GM13977 (cell line): ENCODE measurements at regions not wholly inside any gene's neighbourhood (a gene's known extent, or its start where the extent isn't known, plus 50 kb on each side); places are given as distances from the start of the nearest gene placed in this dataset.

Source experiments
- DNase-seq: peaks from one replicate; pipeline ENCODE4 v3.0.0; 2012; ENCODE audit warnings: low spot score
- in situ Hi-C: fragments of 300-500 bp; cut with MboI; formaldehyde crosslinking; loops from one replicate; pipeline ENCODE4 v1.12.0; 2022; ENCODE audit warnings: low sequenced_read_pairs, low pct_unique_long_range_greater_than_20kb, mixed read lengths, inconsistent platforms; ENCODE audit not compliant: unreplicated experiment
- TF ChIP-seq, protein P1 (sequence below): IDR thresholded peaks from 2 replicates; pipeline ENCODE4 v1.5.1; 2012; ENCODE audit warnings: mild to moderate bottlenecking, control low read depth; ENCODE audit not compliant: insufficient read depth; ENCODE audit errors: extremely low read depth, missing control alignments

DNA sequence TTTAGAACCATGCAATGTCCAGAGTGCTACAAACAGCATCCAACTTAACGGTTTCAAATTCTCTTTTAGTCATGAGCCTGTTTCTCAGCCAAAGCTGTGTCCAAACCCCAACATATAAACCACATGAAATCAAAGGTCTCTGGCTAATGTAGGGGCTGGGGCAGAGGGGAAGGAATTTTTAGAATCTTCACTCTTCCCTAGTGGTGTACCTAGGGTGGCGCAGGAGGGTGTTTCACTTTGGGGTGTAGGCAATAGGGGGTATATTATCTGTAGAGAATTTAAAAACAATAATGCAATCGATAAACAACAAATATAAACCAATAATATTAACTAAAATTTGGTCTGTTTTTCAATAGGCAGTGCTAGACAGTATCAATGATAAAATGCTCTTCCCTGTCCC is 132.1 kb upstream of the BRINP1 start:
- DNase-seq: no peak
- TF ChIP-seq, protein P1, sequence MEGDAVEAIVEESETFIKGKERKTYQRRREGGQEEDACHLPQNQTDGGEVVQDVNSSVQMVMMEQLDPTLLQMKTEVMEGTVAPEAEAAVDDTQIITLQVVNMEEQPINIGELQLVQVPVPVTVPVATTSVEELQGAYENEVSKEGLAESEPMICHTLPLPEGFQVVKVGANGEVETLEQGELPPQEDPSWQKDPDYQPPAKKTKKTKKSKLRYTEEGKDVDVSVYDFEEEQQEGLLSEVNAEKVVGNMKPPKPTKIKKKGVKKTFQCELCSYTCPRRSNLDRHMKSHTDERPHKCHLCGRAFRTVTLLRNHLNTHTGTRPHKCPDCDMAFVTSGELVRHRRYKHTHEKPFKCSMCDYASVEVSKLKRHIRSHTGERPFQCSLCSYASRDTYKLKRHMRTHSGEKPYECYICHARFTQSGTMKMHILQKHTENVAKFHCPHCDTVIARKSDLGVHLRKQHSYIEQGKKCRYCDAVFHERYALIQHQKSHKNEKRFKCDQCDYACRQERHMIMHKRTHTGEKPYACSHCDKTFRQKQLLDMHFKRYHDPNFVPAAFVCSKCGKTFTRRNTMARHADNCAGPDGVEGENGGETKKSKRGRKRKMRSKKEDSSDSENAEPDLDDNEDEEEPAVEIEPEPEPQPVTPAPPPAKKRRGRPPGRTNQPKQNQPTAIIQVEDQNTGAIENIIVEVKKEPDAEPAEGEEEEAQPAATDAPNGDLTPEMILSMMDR: no peak
- in situ Hi-C loops: no loop called here

DNA sequence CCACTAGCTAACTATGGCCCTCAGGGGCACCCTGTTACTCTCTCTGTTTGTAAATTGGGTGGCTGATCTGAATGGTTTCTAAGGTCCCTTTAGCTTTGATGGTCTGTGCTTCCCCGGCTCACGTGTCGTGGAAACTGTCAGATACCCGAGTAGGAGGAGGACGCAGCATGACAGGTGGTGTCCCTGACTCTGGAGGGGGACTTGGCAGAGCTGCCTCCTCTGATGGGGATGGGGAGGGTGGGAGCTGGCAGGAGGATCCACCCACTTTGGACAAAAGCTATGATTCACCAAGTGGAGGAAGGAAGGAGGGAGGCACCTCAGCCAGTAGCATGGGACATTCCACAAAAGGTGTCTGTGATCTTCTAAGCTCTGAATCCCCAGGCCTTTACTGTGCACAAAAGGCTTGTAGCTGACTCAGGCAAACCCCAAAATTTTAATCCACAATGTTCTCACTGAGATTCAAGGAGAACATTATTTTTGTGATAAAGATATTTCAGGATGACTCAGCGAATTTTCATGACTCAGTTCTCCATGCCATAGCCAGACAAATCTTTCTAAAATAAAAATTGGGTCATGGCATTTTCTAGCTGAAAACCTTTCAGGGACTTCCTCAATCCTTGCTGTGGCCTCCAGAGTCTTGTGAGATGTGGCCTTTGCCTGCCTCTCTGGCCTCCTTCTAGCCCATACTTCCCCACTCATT is 131.0 kb upstream of the BRINP1 start:
- TF ChIP-seq, protein P1: no peak
- in situ Hi-C loops: no loop called here
- no peak for DNase-seq

DNA sequence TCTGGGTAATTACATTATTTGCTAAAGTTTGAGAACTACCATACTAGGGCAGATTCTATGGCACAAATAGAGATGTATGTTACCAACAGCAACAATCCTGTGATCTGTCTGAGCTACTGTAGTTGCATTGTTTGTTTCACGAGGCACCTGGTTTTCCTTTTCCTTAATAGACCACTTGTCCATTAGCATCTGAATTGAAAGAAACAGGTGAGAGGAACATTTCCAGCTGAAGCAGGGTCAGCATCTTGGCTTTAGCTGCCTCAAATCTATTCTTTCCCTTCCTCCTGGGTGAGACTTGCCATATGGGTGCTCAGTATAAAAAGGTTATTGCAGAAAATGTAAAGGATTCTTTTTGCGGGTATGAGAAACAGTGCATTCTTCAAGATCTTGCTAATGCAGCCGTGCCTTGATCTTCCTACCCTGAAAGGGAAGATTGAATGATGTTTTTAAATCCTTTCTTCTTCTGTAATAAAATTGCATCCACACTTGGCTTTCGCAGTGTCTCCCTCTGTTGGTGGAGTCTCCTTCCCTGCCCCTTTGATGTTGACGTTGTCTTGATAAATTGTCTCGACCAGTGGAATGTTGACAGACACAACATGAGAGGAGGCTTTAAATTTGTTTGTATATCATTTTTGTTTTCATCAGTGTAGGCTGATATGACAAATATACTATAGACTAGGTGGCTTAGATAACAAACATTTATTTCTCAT is 118.0 kb upstream of the BRINP1 start:
- DNase-seq: no peak
- in situ Hi-C loops: no loop called here
- TF ChIP-seq, protein P1: no peak

DNA sequence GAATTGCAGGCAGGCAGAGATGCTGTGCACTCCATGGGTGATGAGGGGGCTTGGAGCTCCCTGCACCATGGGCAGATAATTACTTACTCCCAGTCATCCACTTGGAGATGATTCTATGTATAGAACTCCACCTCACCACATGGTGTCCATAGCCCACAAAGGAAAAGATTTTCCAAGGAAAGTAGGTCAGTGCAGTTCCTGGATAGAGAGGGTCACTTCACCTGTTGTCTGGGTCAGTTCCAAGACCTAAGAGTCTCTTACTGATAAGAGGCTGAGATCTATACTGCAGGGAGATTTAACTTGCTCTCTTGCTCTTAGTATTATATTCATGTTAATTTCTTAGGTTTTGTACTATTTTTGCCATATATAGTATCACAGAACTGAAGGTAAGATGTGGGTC is 113.9 kb upstream of the BRINP1 start:
- DNase-seq: no peak
- TF ChIP-seq, protein P1: no peak
- in situ Hi-C loops: no loop called here

DNA sequence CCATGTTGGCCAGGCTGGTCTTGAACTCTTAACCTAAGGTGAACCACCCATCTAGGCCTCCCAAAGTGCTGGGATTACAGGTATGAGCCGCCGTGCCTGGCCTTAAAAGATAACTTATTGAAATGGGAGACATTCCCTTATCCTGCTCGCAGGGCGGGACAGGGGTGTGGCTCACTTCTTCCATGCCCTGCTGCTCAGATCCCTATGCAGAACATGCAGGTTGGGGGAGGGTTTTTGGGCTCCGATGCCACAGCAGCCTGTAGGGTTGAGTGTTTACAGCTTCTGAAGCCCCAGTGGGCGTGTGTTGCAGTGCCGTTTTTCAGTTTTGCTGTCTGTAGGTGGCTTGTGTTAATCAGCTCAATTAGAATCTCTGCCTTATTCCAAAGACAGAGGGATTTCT is 108.0 kb upstream of the BRINP1 start:
- in situ Hi-C loops: no loop called here
- DNase-seq: no peak
- TF ChIP-seq, protein P1: no peak

DNA sequence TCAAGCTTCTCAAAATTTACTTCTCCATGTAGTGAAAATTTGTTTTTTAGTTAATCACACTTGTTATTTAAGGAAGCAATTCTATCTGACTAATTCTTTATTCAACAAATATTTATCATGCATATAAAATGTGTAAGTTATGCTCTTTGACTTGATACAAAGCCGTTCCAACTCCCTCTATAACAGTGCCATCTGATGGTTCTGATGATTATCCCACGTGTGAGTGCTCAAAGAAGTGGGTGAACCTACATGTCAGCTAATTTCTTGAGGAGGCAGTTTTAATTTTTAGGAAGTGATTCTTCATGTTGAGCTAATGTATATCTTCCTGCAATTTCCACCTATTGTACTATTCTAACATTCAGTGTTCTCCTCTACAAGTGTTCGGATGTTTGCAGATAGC is 88.8 kb upstream of the BRINP1 start:
- in situ Hi-C loops: no loop called here
- TF ChIP-seq, protein P1: no peak
- DNase-seq: no peak

DNA sequence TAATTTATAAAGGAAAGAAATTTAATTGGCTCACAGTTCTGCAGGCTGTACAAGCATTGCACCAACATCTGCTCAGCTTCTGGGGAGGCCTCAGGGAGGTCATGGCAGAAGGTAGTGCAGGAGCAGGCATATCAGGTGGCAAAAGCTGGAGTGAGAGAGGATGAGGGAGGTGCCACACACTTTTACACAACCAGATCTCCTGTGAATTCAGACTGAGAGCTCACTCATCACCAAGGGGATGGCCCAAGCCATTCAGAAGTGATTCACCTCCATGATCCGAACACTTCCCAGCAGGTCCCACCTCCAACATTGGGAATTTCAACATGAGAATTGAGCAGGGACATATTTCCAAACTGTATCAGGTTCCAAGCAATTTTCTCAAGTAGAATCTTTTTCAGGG is 84.7 kb upstream of the BRINP1 start:
- in situ Hi-C loops: no loop called here
- TF ChIP-seq, protein P1: no peak
- no peak for DNase-seq
